ENCODE measurements at regions not wholly inside any gene's neighbourhood (a gene's known extent, or its start where the extent isn't known, plus 50 kb on each side); places are given as distances from the start of the nearest gene placed in this dataset.

DNA sequence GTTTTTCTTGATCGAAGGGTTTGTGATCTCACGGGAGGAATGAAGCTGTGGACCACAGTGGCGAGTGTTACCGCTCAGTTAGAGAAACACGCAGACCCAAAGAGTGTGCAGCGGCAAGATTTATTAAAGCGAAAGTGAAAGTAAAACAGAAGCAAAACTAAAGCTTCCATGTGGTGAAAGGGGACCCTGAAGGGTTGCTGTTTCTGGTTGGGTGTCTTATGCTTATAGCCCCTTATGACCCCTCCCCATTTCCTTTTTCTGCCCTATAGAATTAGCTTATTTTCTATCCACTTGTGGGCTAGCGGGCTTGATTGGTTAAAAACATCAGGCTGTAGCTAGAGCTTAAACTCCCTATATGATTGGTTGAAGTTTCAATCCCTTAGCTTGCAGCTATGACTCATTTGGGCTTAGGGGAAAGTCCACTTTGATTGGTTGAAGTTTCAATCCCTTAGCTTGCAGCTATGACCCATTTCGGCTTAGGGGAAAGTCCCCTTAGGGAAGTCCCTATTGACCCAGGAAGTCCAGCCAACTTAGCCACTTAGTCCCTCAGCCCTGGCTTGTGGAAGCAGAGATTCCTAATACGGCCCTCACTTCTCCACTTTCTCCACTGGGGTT, 171.2 kb upstream of the NWD2 start:
- Mint-ChIP-seq H3K27me3 (no peaks in the 10 kb centered on the region), H3K4me1 (ENCODE audit: low read depth) (no peaks in the 10 kb centered on the region), H3K36me3 (ENCODE audit: insufficient read depth) (no peaks in the 10 kb centered on the region), H3K4me3 (ENCODE audit: low read depth) (no peak overlapping the region), H3K9me3 (ENCODE audit: low read depth) (peaks cover 7% of the 10 kb centered on the region), H3K27ac (no peak overlapping the region)
- TF ChIP-seq, protein P1, sequence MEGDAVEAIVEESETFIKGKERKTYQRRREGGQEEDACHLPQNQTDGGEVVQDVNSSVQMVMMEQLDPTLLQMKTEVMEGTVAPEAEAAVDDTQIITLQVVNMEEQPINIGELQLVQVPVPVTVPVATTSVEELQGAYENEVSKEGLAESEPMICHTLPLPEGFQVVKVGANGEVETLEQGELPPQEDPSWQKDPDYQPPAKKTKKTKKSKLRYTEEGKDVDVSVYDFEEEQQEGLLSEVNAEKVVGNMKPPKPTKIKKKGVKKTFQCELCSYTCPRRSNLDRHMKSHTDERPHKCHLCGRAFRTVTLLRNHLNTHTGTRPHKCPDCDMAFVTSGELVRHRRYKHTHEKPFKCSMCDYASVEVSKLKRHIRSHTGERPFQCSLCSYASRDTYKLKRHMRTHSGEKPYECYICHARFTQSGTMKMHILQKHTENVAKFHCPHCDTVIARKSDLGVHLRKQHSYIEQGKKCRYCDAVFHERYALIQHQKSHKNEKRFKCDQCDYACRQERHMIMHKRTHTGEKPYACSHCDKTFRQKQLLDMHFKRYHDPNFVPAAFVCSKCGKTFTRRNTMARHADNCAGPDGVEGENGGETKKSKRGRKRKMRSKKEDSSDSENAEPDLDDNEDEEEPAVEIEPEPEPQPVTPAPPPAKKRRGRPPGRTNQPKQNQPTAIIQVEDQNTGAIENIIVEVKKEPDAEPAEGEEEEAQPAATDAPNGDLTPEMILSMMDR (IDR thresholded peaks at IDR 0.05; ENCODE audit: unreplicated experiment), result no peak
- no peak for DNase-seq (ENCODE audit: low spot score, unreplicated experiment)

- peaks cover 34% of the 10 kb centered on the region for H3K9me3 Mint-ChIP-seq (ENCODE audit: low read depth)
- H3K27me3 Mint-ChIP-seq, result no peaks in the 10 kb centered on the region
- TF ChIP-seq, protein P1 (IDR thresholded peaks at IDR 0.05; ENCODE audit: unreplicated experiment), result no peak
Measured at GRCh38 chr4:37082912-37083311, 161.6 kb upstream of the NWD2 start.

DNA sequence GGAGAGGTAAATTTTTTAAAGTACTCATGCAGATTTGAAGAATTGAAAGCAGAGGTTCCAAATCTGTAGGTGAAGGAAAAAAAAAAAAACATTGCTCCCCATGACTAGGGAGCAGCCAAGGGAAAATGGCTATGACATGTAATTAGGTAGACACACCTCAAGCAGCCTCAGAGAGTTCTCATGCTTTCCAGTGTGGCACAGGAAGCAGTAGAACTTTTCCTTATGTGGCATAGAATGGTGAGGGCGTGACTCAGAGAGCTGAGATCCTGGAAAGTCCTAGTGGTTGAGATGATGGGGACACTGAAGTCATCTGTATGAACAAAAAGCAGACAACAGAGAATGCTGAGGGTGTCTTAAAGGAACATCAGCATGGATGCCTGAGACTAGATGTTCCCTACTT, 148.6 kb upstream of the NWD2 start:
- TF ChIP-seq, protein P1 (IDR thresholded peaks at IDR 0.05; ENCODE audit: unreplicated experiment), result no peak
- Mint-ChIP-seq H3K4me1 (ENCODE audit: low read depth) (peaks cover 6% of the 10 kb centered on the region), H3K4me3 (ENCODE audit: low read depth) (no peak overlapping the region), H3K27ac (no peak overlapping the region), H3K9me3 (ENCODE audit: low read depth) (peaks cover 5% of the 10 kb centered on the region), H3K27me3 (no peaks in the 10 kb centered on the region), H3K36me3 (ENCODE audit: insufficient read depth) (no peaks in the 10 kb centered on the region)
- DNase-seq (ENCODE audit: low spot score, unreplicated experiment), result no peak

More at GRCh38 chr4:37082912-37083311, 161.6 kb upstream of the NWD2 start:
- DNase-seq (ENCODE audit: low spot score, unreplicated experiment), result no peak
- H3K27ac Mint-ChIP-seq, result no peak overlapping the region
- H3K4me1 Mint-ChIP-seq (ENCODE audit: low read depth), result no peaks in the 10 kb centered on the region
- H3K36me3 Mint-ChIP-seq (ENCODE audit: insufficient read depth), result no peaks in the 10 kb centered on the region
- no peak overlapping the region for H3K4me3 Mint-ChIP-seq (ENCODE audit: low read depth)

- no peaks in the 10 kb centered on the region for H3K36me3 Mint-ChIP-seq (ENCODE audit: insufficient read depth)
- TF ChIP-seq, protein P1 (IDR thresholded peaks at IDR 0.05; ENCODE audit: unreplicated experiment), result no peak
- H3K27me3 Mint-ChIP-seq, result no peaks in the 10 kb centered on the region
- H3K4me3 Mint-ChIP-seq (ENCODE audit: low read depth), result no peak overlapping the region
- no peak for DNase-seq (ENCODE audit: low spot score, unreplicated experiment)
- no peaks in the 10 kb centered on the region for H3K9me3 Mint-ChIP-seq (ENCODE audit: low read depth)
- no peaks in the 10 kb centered on the region for H3K4me1 Mint-ChIP-seq (ENCODE audit: low read depth)
- H3K27ac Mint-ChIP-seq, result no peak overlapping the region
Measured at GRCh38 chr4:37101182-37101581, 143.4 kb upstream of the NWD2 start.

DNA sequence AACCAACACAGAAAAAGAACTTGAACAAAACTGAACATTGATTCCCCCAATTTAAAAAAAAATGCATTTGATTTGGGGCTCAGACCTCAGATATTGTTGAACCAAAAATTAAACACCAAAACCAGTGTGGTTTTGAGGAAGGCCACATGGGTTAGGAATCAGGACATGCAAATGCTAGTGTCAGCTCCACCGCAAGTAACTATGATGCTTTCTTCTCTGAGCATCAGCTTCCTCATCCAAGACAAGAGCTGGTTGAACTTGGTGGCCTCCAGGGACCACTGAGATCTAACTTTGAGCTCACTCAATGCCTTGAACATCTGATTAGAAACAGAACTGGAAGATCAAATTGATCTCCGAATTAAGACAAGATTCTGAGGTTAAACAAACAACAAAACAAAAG, 142.9 kb upstream of the NWD2 start:
- no peaks in the 10 kb centered on the region for H3K36me3 Mint-ChIP-seq (ENCODE audit: insufficient read depth)
- no peak for DNase-seq (ENCODE audit: low spot score, unreplicated experiment)
- H3K4me1 Mint-ChIP-seq (ENCODE audit: low read depth), result no peaks in the 10 kb centered on the region
- TF ChIP-seq, protein P1 (IDR thresholded peaks at IDR 0.05; ENCODE audit: unreplicated experiment), result no peak
- H3K27me3 Mint-ChIP-seq, result no peaks in the 10 kb centered on the region
- no peak overlapping the region for H3K4me3 Mint-ChIP-seq (ENCODE audit: low read depth)
- no peak overlapping the region for H3K27ac Mint-ChIP-seq
- H3K9me3 Mint-ChIP-seq (ENCODE audit: low read depth), result no peaks in the 10 kb centered on the region
